ENCODE measurements at regions not wholly inside any gene's neighbourhood (a gene's known extent, or its start where the extent isn't known, plus 50 kb on each side); places are given as distances from the start of the nearest gene placed in this dataset.

GRCh38 chr21:36602735-36603134, 96.2 kb upstream of the SIM2 start:
- no peak for TF ChIP-seq POLR2AphosphoS5 (IDR thresholded peaks at IDR 0.05; ENCODE audit: low read depth)
- TF ChIP-seq CTCF (IDR thresholded peaks at IDR 0.05; ENCODE audit: insufficient read depth, low read length), result no peak
- TF ChIP-seq REST (IDR thresholded peaks at IDR 0.05; ENCODE audit: insufficient replicate concordance, low read depth), result no peak
